Fibroblast of lung (primary cell): ENCODE measurements at regions not wholly inside any gene's neighbourhood (a gene's known extent, or its start where the extent isn't known, plus 50 kb on each side); places are given as distances from the start of the nearest gene placed in this dataset.

Source experiments
- EZH2 ChIP-seq: IDR thresholded peaks from 2 replicates; pipeline ENCODE4 v1.5.1; 2012; ENCODE audit warnings: low read length, control low read depth, mild to moderate bottlenecking; ENCODE audit errors: missing control alignments
- TF ChIP-seq, protein P1 (sequence below), 2 donors: IDR thresholded peaks in 1 of 2; conservative IDR thresholded peaks in 1 of 2; 1 replicate in 1 of 2; 2 replicates in 1 of 2; pipeline ENCODE4 v1.5.1; 2011 to 2012; ENCODE audit warnings: low read length in 2 of 2, control low read depth in 1 of 2, inconsistent platforms in 1 of 2, low read depth in 1 of 2, mild to moderate bottlenecking in 1 of 2

DNA sequence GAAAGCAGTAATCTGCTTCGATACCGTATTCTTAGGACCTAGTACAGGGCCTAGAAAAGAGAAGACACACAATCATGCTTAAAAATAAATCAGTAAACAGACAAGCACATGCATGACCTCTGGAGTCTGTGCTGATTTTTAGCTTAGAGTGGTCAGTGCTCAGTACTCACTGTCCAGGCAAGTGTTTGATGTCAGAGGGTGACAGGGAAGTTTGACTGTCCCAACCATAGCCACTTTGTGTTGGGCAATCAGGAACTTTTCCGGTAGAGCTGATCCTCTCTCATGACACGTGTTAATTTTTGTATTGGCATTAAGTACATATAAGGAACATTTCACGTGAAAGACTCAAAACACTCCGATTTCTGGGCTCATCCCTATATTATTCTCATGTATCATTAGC, 464.7 kb upstream of the KLF4 start:
- TF ChIP-seq EZH2, result no peak
- TF ChIP-seq, protein P1, sequence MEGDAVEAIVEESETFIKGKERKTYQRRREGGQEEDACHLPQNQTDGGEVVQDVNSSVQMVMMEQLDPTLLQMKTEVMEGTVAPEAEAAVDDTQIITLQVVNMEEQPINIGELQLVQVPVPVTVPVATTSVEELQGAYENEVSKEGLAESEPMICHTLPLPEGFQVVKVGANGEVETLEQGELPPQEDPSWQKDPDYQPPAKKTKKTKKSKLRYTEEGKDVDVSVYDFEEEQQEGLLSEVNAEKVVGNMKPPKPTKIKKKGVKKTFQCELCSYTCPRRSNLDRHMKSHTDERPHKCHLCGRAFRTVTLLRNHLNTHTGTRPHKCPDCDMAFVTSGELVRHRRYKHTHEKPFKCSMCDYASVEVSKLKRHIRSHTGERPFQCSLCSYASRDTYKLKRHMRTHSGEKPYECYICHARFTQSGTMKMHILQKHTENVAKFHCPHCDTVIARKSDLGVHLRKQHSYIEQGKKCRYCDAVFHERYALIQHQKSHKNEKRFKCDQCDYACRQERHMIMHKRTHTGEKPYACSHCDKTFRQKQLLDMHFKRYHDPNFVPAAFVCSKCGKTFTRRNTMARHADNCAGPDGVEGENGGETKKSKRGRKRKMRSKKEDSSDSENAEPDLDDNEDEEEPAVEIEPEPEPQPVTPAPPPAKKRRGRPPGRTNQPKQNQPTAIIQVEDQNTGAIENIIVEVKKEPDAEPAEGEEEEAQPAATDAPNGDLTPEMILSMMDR (conservative IDR thresholded peaks at IDR 0.05 in 1 of 2, IDR thresholded peaks at IDR 0.05 in 1 of 2; ENCODE audit: low read depth in 1 of 2, low read length in 2 of 2), result no peak
